ENCODE measurements at regions not wholly inside any gene's neighbourhood (a gene's known extent, or its start where the extent isn't known, plus 50 kb on each side); places are given as distances from the start of the nearest gene placed in this dataset.

DNA sequence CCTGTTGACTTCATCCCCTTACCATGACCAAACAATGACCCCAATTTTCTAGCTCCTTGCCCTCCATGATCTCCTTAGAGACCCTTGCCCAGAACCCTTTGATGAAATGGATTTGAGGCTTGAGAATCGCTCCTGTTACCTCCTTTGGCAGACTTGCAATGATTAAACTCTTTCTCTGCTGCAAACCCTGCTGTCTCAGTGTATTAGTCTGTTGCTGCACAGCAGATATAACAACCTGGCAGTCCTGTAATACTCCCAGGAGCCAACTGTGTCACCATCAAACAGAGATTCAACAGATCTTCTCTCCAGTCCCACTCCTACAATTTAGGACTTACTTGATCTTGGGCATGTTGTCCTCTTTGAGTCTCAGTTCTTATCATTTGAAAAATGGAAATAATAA is 242.9 kb downstream of the HRH4 start:
- TF ChIP-seq, protein P1, sequence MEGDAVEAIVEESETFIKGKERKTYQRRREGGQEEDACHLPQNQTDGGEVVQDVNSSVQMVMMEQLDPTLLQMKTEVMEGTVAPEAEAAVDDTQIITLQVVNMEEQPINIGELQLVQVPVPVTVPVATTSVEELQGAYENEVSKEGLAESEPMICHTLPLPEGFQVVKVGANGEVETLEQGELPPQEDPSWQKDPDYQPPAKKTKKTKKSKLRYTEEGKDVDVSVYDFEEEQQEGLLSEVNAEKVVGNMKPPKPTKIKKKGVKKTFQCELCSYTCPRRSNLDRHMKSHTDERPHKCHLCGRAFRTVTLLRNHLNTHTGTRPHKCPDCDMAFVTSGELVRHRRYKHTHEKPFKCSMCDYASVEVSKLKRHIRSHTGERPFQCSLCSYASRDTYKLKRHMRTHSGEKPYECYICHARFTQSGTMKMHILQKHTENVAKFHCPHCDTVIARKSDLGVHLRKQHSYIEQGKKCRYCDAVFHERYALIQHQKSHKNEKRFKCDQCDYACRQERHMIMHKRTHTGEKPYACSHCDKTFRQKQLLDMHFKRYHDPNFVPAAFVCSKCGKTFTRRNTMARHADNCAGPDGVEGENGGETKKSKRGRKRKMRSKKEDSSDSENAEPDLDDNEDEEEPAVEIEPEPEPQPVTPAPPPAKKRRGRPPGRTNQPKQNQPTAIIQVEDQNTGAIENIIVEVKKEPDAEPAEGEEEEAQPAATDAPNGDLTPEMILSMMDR (IDR thresholded peaks at IDR 0.05), result no peak
- TF ChIP-seq POLR2A (IDR thresholded peaks at IDR 0.05), result no peak

All from testis (tissue), 2 donors.